OCI-LY7 (cell line): ENCODE measurements at regions not wholly inside any gene's neighbourhood (a gene's known extent, or its start where the extent isn't known, plus 50 kb on each side); places are given as distances from the start of the nearest gene placed in this dataset.

Source experiments
- BruUV-seq: library from RNA; stranded (reverse); fragments of 400-500 nt; replicated peaks from 2 replicates; lab custom pipeline; 2021; lab: Mats Ljungman, UMichigan
- CTCF ChIA-PET: fragments of 300-600 bp; sonication (Branson Sonifier 250); formaldehyde crosslinking; loops from one replicate; lab custom pipeline; 2022; ENCODE audit warnings: antibody characterized with exemption; ENCODE audit not compliant: unreplicated experiment; lab: Charles Lee
- POLR2A ChIA-PET: fragments of 300-600 bp; sonication (Branson Sonifier 250); formaldehyde crosslinking; loops from one replicate; lab custom pipeline; 2022; ENCODE audit warnings: antibody characterized with exemption; lab: Charles Lee
- DNase-seq: peaks from one replicate; pipeline ENCODE4 v3.0.0-alpha.2; 2015; ENCODE audit warnings: low spot score
- H2AFZ ChIP-seq: fragments of 200-600 bp; sonication (generic), shearing (Covaris generic); 2 replicates; pipeline ENCODE4 v1.6.1; 2014; ENCODE audit warnings: mild to moderate bottlenecking, antibody characterized with exemption, low read length, moderate library complexity
- H3K27ac ChIP-seq: fragments of 200-600 bp; sonication (generic); 2 replicates; pipeline ENCODE4 v1.5.1; 2014; ENCODE audit warnings: mixed run types, low read depth, mild to moderate bottlenecking, moderate library complexity, low read length, inconsistent platforms; ENCODE audit not compliant: poor library complexity, severe bottlenecking
- H3K36me3 ChIP-seq: fragments of 200-600 bp; sonication (generic); 2 replicates; pipeline ENCODE4 v1.6.1; 2014; ENCODE audit warnings: mild to moderate bottlenecking, antibody characterized with exemption, low read length, moderate library complexity, mixed read lengths; ENCODE audit not compliant: insufficient read depth
- H3K4me1 ChIP-seq: fragments of 200-600 bp; sonication (generic); 2 replicates; pipeline ENCODE4 v1.5.1; 2014; ENCODE audit warnings: mild to moderate bottlenecking, low read length; ENCODE audit not compliant: insufficient read depth, poor library complexity, severe bottlenecking
- H3K4me2 ChIP-seq: fragments of 200-600 bp; sonication (generic); 2 replicates; pipeline ENCODE4 v1.6.1; 2014; ENCODE audit warnings: mild to moderate bottlenecking, low read length
- H3K4me3 ChIP-seq: fragments of 200-600 bp; sonication (generic); 2 replicates; pipeline ENCODE4 v1.5.1; 2014; ENCODE audit warnings: mild to moderate bottlenecking, low read depth, low read length; ENCODE audit not compliant: poor library complexity, severe bottlenecking
- H3K79me2 ChIP-seq: fragments of 200-600 bp; sonication (generic); 2 replicates; pipeline ENCODE4 v1.6.1; 2016; ENCODE audit warnings: low read depth, mild to moderate bottlenecking, low read length, moderate library complexity, mixed read lengths; ENCODE audit not compliant: insufficient read depth
- H3K9me2 ChIP-seq: fragments of 200-600 bp; sonication (generic); 2 replicates; pipeline ENCODE4 v1.6.1; 2016; ENCODE audit warnings: mild to moderate bottlenecking, low read length, mixed read lengths; ENCODE audit not compliant: insufficient read depth
- H3K9me3 ChIP-seq: fragments of 200-600 bp; sonication (generic); 2 replicates; pipeline ENCODE4 v1.6.1; 2014; ENCODE audit warnings: mild to moderate bottlenecking, mixed run types, low read length, mixed read lengths
- H4K20me1 ChIP-seq: fragments of 200-600 bp; sonication (generic); 2 replicates; pipeline ENCODE4 v1.6.1; 2014; ENCODE audit warnings: mild to moderate bottlenecking, antibody characterized with exemption, low read length, moderate library complexity, mixed read lengths; ENCODE audit not compliant: insufficient read depth
- CTCF ChIP-seq: fragments of 200-600 bp; sonication (generic); conservative IDR thresholded peaks from 2 replicates; pipeline ENCODE4 v1.5.1; 2014; ENCODE audit warnings: mild to moderate bottlenecking, antibody characterized with exemption, low read length, moderate library complexity, mixed read lengths
- EZH2phosphoT487 ChIP-seq: fragments of 200-600 bp; sonication (generic); IDR thresholded peaks from 2 replicates; pipeline ENCODE4 v1.6.1; 2018; ENCODE audit warnings: low read depth, borderline replicate concordance, mild to moderate bottlenecking, mixed run types, antibody characterized with exemption, low read length, moderate library complexity, mixed read lengths
- intact Hi-C: fragments of 100-400 bp; cut with micrococcal nuclease; formaldehyde crosslinking; loops from one replicate; pipeline ENCODE4 v1.10.0; 2022; ENCODE audit not compliant: unreplicated experiment

- CTCF ChIA-PET, result no interaction called here
- POLR2A ChIA-PET, result interaction anchor here (0.7 kb wide), 1 partner anchor 19 kb away, joined by 3 read pairs; no protein-coding TSS in a partner anchor
- no peak overlapping the region for H3K27ac ChIP-seq
- no peaks in the 10 kb centered on the region for H3K79me2 ChIP-seq
- H3K9me3 ChIP-seq, result no peaks in the 10 kb centered on the region
- no peak overlapping the region for H2AFZ ChIP-seq
- H4K20me1 ChIP-seq, result no peaks in the 10 kb centered on the region
- H3K4me3 ChIP-seq, result no peak overlapping the region
- BruUV-seq, result no TSS peak
- no peaks in the 10 kb centered on the region for H3K36me3 ChIP-seq
- no peak for DNase-seq
- no peak overlapping the region for H3K4me2 ChIP-seq
- H3K9me2 ChIP-seq, result no peaks in the 10 kb centered on the region
- H3K4me1 ChIP-seq, result no peaks in the 10 kb centered on the region
- intact Hi-C loops, result no loop called here
- TF ChIP-seq CTCF (no peak), EZH2phosphoT487 (no peak)
Observed at GRCh38 chr4:137443031-137443800, 89.1 kb downstream of the PCDH18 start.

GRCh38 chr4:137432446-137433311 lies 99.6 kb downstream of the PCDH18 start:
- no TSS peak for BruUV-seq

GRCh38 chr4:137430171-137430570 lies 102.1 kb downstream of the PCDH18 start:
- no peak for TF ChIP-seq CTCF
- TF ChIP-seq EZH2phosphoT487, result no peak
- no TSS peak for BruUV-seq
- H3K36me3 ChIP-seq, result no peaks in the 10 kb centered on the region
- no peak overlapping the region for H3K4me3 ChIP-seq
- no peaks in the 10 kb centered on the region for H3K79me2 ChIP-seq
- CTCF ChIA-PET, result no interaction called here
- no peaks in the 10 kb centered on the region for H3K9me2 ChIP-seq
- DNase-seq, result no peak
- H3K27ac ChIP-seq, result no peak overlapping the region
- no peaks in the 10 kb centered on the region for H3K4me1 ChIP-seq
- no peaks in the 10 kb centered on the region for H4K20me1 ChIP-seq
- no peak overlapping the region for H2AFZ ChIP-seq
- POLR2A ChIA-PET, result interaction anchor here (1.2 kb wide), 1 partner anchor 32 kb away, joined by 3 read pairs; no protein-coding TSS in a partner anchor
- intact Hi-C loops, result no loop called here
- H3K9me3 ChIP-seq, result no peaks in the 10 kb centered on the region
- no peak overlapping the region for H3K4me2 ChIP-seq

More at GRCh38 chr4:137432446-137433311, 99.6 kb downstream of the PCDH18 start:
- TF ChIP-seq EZH2phosphoT487, result no peak
- no peaks in the 10 kb centered on the region for H3K9me3 ChIP-seq
- ChIA-PET CTCF (no interaction called here), POLR2A (interaction anchor here (0.6 kb wide), 1 partner anchor 678 kb away, joined by 5 read pairs; no protein-coding TSS in a partner anchor)
- no peaks in the 10 kb centered on the region for H3K36me3 ChIP-seq
- H3K9me2 ChIP-seq, result no peaks in the 10 kb centered on the region
- H3K4me1 ChIP-seq, result no peaks in the 10 kb centered on the region
- H4K20me1 ChIP-seq, result no peaks in the 10 kb centered on the region
- no peak overlapping the region for H3K4me3 ChIP-seq
- no peak overlapping the region for H3K27ac ChIP-seq
- no peak overlapping the region for H3K4me2 ChIP-seq
- no peak overlapping the region for H2AFZ ChIP-seq
- DNase-seq, result no peak
- intact Hi-C loops, result no loop called here
- no peaks in the 10 kb centered on the region for H3K79me2 ChIP-seq
